ENCODE measurements at regions not wholly inside any gene's neighbourhood (a gene's known extent, or its start where the extent isn't known, plus 50 kb on each side); places are given as distances from the start of the nearest gene placed in this dataset.

DNA sequence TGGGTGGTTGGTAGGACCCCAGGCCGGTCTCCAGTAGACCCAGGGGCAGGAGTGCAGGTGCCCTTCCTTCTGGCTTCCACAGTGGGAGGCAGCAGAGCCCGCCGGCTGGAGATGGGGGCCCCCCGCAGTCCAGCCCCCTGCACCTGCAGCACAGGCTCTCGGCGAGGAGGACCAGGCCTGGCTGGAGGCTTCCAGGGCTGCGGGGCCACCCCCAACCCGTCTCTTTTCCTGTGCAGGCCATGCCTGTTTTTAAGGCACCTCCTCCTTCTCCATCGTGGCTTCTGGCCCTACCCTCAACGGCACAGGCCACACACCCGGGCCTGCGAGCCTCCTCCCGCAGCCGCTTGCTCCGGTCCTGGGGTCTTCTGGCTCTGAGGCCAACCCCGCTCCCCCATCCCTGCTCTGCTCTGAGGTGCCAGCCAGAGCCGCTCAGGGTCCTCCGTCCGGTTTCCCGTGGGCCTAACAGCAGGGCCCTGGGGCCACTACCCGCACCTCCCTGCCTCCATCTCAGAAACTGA, 77.2 kb upstream of the ANKRD10 start:
- Histone ChIP-seq H3K27me3 (replicated peaks; ENCODE audit: control insufficient read depth, insufficient read depth, low read length) (no peaks in the 10 kb centered on the region), H3K4me3 (ENCODE audit: low read depth, low read length) (no peak overlapping the region), H3K4me1 (no peaks in the 10 kb centered on the region), H3K9me3 (no peaks in the 10 kb centered on the region), H3K36me3 (ENCODE audit: control insufficient read depth, insufficient read depth, low read length) (no peaks in the 10 kb centered on the region)
- TF ChIP-seq, protein P1, sequence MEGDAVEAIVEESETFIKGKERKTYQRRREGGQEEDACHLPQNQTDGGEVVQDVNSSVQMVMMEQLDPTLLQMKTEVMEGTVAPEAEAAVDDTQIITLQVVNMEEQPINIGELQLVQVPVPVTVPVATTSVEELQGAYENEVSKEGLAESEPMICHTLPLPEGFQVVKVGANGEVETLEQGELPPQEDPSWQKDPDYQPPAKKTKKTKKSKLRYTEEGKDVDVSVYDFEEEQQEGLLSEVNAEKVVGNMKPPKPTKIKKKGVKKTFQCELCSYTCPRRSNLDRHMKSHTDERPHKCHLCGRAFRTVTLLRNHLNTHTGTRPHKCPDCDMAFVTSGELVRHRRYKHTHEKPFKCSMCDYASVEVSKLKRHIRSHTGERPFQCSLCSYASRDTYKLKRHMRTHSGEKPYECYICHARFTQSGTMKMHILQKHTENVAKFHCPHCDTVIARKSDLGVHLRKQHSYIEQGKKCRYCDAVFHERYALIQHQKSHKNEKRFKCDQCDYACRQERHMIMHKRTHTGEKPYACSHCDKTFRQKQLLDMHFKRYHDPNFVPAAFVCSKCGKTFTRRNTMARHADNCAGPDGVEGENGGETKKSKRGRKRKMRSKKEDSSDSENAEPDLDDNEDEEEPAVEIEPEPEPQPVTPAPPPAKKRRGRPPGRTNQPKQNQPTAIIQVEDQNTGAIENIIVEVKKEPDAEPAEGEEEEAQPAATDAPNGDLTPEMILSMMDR (IDR thresholded peaks at IDR 0.05; ENCODE audit: insufficient read depth in 1 of 2, low read depth in 1 of 2, low read length in 1 of 2, severe bottlenecking in 1 of 2, unreplicated experiment in 1 of 2), result no peak
- POLR2A ChIA-PET, result no interaction called here
- H3K27ac Mint-ChIP-seq (ENCODE audit: unreplicated experiment), result no peak overlapping the region
- H3K27me3 Mint-ChIP-seq (ENCODE audit: insufficient read depth, unreplicated experiment), result peaks cover 32% of the 10 kb centered on the region
- no peaks in the 10 kb centered on the region for H3K36me3 Mint-ChIP-seq (ENCODE audit: insufficient read depth, unreplicated experiment)
- H3K9me3 Mint-ChIP-seq (ENCODE audit: unreplicated experiment), result no peaks in the 10 kb centered on the region
- H3K4me3 Mint-ChIP-seq (ENCODE audit: unreplicated experiment), result no peak overlapping the region
- no peak for DNase-seq
- no peaks in the 10 kb centered on the region for H3K4me1 Mint-ChIP-seq (ENCODE audit: low read depth, unreplicated experiment)
- no TSS peak for BruUV-seq (replicated peaks)
- CTCF ChIA-PET, result no interaction called here
- intact Hi-C loops (cut with micrococcal nuclease; ENCODE audit: unreplicated experiment), result no loop called here

DNA sequence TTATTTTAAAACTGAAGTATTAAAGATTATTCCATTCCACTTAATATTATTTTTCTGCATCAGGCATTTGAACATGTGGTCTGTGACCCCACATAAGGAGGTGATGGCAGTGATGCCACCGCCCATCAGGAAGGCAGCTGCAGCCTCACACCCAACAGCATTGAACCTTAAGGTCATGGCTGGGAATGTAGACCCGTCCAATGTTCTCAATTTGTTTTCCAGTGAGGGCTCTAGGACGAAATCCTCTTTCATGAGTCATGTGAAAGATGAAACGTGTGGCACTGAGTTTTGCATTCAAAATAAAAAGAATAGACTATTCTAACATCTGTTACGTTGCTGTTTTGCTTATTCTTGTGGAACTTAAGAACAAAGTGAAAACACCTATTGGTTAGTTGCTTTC, 74.5 kb upstream of the ANKRD10 start:
- ChIA-PET POLR2A (no interaction called here), CTCF (no interaction called here)
- Mint-ChIP-seq H3K27ac (ENCODE audit: unreplicated experiment) (no peak overlapping the region), H3K9me3 (ENCODE audit: unreplicated experiment) (no peaks in the 10 kb centered on the region), H3K36me3 (ENCODE audit: insufficient read depth, unreplicated experiment) (no peaks in the 10 kb centered on the region), H3K4me3 (ENCODE audit: unreplicated experiment) (no peak overlapping the region), H3K4me1 (ENCODE audit: low read depth, unreplicated experiment) (no peaks in the 10 kb centered on the region), H3K27me3 (ENCODE audit: insufficient read depth, unreplicated experiment) (peaks cover 18% of the 10 kb centered on the region)
- Histone ChIP-seq H3K4me3 (ENCODE audit: low read depth, low read length) (no peak overlapping the region), H3K4me1 (no peaks in the 10 kb centered on the region), H3K27me3 (replicated peaks; ENCODE audit: control insufficient read depth, insufficient read depth, low read length) (no peaks in the 10 kb centered on the region), H3K36me3 (ENCODE audit: control insufficient read depth, insufficient read depth, low read length) (no peaks in the 10 kb centered on the region), H3K9me3 (no peaks in the 10 kb centered on the region)
- no peak for DNase-seq
- TF ChIP-seq, protein P1 (IDR thresholded peaks at IDR 0.05; ENCODE audit: insufficient read depth in 1 of 2, low read depth in 1 of 2, low read length in 1 of 2, severe bottlenecking in 1 of 2, unreplicated experiment in 1 of 2), result no peak
- intact Hi-C loops (cut with micrococcal nuclease; ENCODE audit: unreplicated experiment), result no loop called here
- no TSS peak for BruUV-seq (replicated peaks)

DNA sequence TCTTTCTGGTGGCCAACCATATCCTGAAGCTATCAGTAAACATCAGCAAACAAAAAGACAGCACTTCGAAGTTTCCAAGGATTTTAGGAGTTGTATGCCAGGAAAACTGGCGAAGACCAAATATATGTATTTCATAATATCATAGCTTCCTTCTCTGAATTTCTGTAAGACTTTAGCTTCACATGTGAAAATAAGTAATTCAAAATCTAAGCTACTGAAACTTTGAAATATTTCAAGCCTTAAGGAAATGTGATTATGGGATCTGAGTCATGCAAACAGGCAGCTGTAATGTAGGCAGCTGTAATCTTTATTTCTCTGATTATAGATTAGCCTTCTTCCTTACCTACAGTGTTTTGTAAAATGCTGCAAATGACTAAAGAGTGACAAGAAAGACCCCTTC, 70.7 kb upstream of the ANKRD10 start:
- BruUV-seq (replicated peaks), result no TSS peak
- H3K27me3 ChIP-seq (replicated peaks; ENCODE audit: control insufficient read depth, insufficient read depth, low read length), result no peaks in the 10 kb centered on the region
- DNase-seq, result no peak
- Mint-ChIP-seq H3K9me3 (ENCODE audit: unreplicated experiment) (no peaks in the 10 kb centered on the region), H3K27me3 (ENCODE audit: insufficient read depth, unreplicated experiment) (peaks cover 32% of the 10 kb centered on the region), H3K4me3 (ENCODE audit: unreplicated experiment) (no peak overlapping the region), H3K36me3 (ENCODE audit: insufficient read depth, unreplicated experiment) (no peaks in the 10 kb centered on the region), H3K4me1 (ENCODE audit: low read depth, unreplicated experiment) (no peaks in the 10 kb centered on the region), H3K27ac (ENCODE audit: unreplicated experiment) (no peak overlapping the region)
- no peaks in the 10 kb centered on the region for H3K36me3 ChIP-seq (ENCODE audit: control insufficient read depth, insufficient read depth, low read length)
- no peaks in the 10 kb centered on the region for H3K4me1 ChIP-seq
- TF ChIP-seq, protein P1 (IDR thresholded peaks at IDR 0.05; ENCODE audit: insufficient read depth in 1 of 2, low read depth in 1 of 2, low read length in 1 of 2, severe bottlenecking in 1 of 2, unreplicated experiment in 1 of 2), result no peak
- intact Hi-C loops (cut with micrococcal nuclease; ENCODE audit: unreplicated experiment), result no loop called here
- ChIA-PET CTCF (no interaction called here), POLR2A (no interaction called here)
- H3K4me3 ChIP-seq (ENCODE audit: low read depth, low read length), result no peak overlapping the region
- H3K9me3 ChIP-seq, result no peaks in the 10 kb centered on the region

Measured in Caco-2 (cell line).